CD4-positive, alpha-beta T cell (primary cell): ENCODE measurements at regions not wholly inside any gene's neighbourhood (a gene's known extent, or its start where the extent isn't known, plus 50 kb on each side); places are given as distances from the start of the nearest gene placed in this dataset.

ENCODE experiments used
- ATAC-seq: fragments of 200-7000 bp; cut with Tn5 transposase; one replicate; pipeline ENCODE4 v1.10.0; 2022; ENCODE audit warnings: mild to moderate bottlenecking; ENCODE audit not compliant: poor library complexity
- CTCF ChIA-PET: fragments of 350-600 bp; sonication (Branson Sonifier 250); formaldehyde crosslinking; loops from one replicate; lab custom pipeline; 2021; ENCODE audit warnings: antibody characterized with exemption, inconsistent platforms; lab: Charles Lee
- POLR2A ChIA-PET: fragments of 350-600 bp; sonication (Branson Sonifier 250); formaldehyde crosslinking; loops from one replicate; lab custom pipeline; 2021; ENCODE audit warnings: antibody characterized with exemption, inconsistent platforms; lab: Charles Lee
- DNase-seq, 14 experiments: peaks; one replicate each; pipeline ENCODE4 v3.0.0-alpha.2; 2013 to 2020; ENCODE audit warnings: mixed read lengths in 2 of 14
- H3K27ac ChIP-seq, 2 donors: one replicate each; pipeline versions ENCODE4 v1.5.1 to v1.7.0; 2013; ENCODE audit warnings: low read length in 2 of 2, low read depth in 1 of 2, mild to moderate bottlenecking in 1 of 2
- H3K27me3 ChIP-seq, 2 experiments: 1 replicate in 1 of 2; 2 replicates in 1 of 2; pipeline versions ENCODE4 v1.6.1 to v1.7.0; 2013; ENCODE audit warnings: low read length in 2 of 2, control low read depth in 1 of 2, mild to moderate bottlenecking in 1 of 2, moderate library complexity in 1 of 2; ENCODE audit not compliant: insufficient read depth in 2 of 2, control insufficient read depth in 1 of 2
- H3K36me3 ChIP-seq: one replicate; pipeline ENCODE4 v1.6.1; 2013; ENCODE audit warnings: low read length, control low read depth; ENCODE audit not compliant: insufficient read depth
- H3K4me1 ChIP-seq: one replicate; pipeline ENCODE4 v1.6.1; 2013; ENCODE audit warnings: low read length, control low read depth; ENCODE audit not compliant: insufficient read depth
- H3K4me3 ChIP-seq: one replicate; pipeline ENCODE4 v1.5.1; 2013; ENCODE audit warnings: mild to moderate bottlenecking, low read length, moderate library complexity
- H3K9me3 ChIP-seq, 2 experiments: 1 replicate in 1 of 2; 2 replicates in 1 of 2; pipeline versions ENCODE4 v1.6.1 to v1.7.0; 2013; ENCODE audit warnings: low read length in 2 of 2, mild to moderate bottlenecking in 2 of 2, control low read depth in 1 of 2, moderate library complexity in 1 of 2; ENCODE audit not compliant: control insufficient read depth in 1 of 2, insufficient read depth in 1 of 2
- H3K27ac Mint-ChIP-seq: one replicate; pipeline ENCODE4 v1.8.0; 2020; ENCODE audit warnings: mixed read lengths
- H3K27me3 Mint-ChIP-seq: one replicate; pipeline ENCODE4 v1.8.0; 2021; ENCODE audit warnings: mixed read lengths
- H3K36me3 Mint-ChIP-seq: one replicate; pipeline ENCODE4 v1.8.0; 2021; ENCODE audit warnings: low read depth, mixed read lengths
- H3K4me1 Mint-ChIP-seq: one replicate; pipeline ENCODE4 v1.8.0; 2021; ENCODE audit warnings: low read depth, mixed read lengths
- H3K4me3 Mint-ChIP-seq: one replicate; pipeline ENCODE4 v1.8.0; 2020; ENCODE audit warnings: mild to moderate bottlenecking, mixed read lengths
- H3K9me3 Mint-ChIP-seq: one replicate; pipeline ENCODE4 v1.8.0; 2020; ENCODE audit warnings: mixed read lengths
- intact Hi-C, 2 experiments: fragments of 100-400 bp; cut with DNase I in 1 of 2; cut with micrococcal nuclease in 1 of 2; formaldehyde crosslinking; loops; one replicate each; pipeline versions ENCODE4 v1.15.1 to v1.9.0; 2023 to 2025; cut with DNase I, micrococcal nuclease
- TF ChIP-seq, protein P1 (sequence below): fragments of 200-600 bp; IDR thresholded peaks from one replicate; pipeline ENCODE4 v1.8.0; 2022; ENCODE audit warnings: antibody characterized with exemption, mild to moderate bottlenecking

DNA sequence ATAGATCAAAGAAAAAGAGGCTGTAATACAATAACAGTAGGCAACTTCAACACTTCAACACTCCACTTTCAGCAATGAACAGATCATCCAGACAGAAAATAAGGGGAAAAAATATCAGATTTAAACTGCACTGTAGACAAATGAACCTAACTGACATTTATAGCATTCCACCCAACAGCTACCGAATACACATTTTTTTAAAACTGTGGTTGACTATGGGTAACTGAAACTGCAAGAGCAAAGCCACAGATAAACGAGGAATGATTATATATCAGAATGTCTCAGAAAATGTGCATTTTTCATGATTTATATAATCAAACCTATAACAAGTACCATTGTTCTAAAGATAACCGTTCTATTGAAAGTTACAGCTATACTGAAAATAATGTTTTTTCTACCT, 514.9 kb upstream of the DPPA4 start:
- H3K27ac Mint-ChIP-seq: no peak overlapping the region
- H3K36me3 Mint-ChIP-seq: peaks cover 17% of the 10 kb centered on the region
- peaks cover 17% of the 10 kb centered on the region for H3K4me1 Mint-ChIP-seq
- intact Hi-C loops: no loop called here
- ChIA-PET POLR2A (no interaction called here), CTCF (no interaction called here)
- Histone ChIP-seq H3K27me3 (no peaks in the 10 kb centered on the region), H3K4me3 (peak overlapping the region; percentile 11), H3K36me3 (no peaks in the 10 kb centered on the region), H3K4me1 (no peaks in the 10 kb centered on the region), H3K9me3 (peaks cover 9 to 27% of the 10 kb centered on the region in 2 experiments), H3K27ac (no peak overlapping the region)
- DNase-seq (peak in 1 of 14 experiments; percentile 18), ATAC-seq (no peak)
- TF ChIP-seq, protein P1, sequence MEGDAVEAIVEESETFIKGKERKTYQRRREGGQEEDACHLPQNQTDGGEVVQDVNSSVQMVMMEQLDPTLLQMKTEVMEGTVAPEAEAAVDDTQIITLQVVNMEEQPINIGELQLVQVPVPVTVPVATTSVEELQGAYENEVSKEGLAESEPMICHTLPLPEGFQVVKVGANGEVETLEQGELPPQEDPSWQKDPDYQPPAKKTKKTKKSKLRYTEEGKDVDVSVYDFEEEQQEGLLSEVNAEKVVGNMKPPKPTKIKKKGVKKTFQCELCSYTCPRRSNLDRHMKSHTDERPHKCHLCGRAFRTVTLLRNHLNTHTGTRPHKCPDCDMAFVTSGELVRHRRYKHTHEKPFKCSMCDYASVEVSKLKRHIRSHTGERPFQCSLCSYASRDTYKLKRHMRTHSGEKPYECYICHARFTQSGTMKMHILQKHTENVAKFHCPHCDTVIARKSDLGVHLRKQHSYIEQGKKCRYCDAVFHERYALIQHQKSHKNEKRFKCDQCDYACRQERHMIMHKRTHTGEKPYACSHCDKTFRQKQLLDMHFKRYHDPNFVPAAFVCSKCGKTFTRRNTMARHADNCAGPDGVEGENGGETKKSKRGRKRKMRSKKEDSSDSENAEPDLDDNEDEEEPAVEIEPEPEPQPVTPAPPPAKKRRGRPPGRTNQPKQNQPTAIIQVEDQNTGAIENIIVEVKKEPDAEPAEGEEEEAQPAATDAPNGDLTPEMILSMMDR: no peak
- peak overlapping the region; percentile 16 for H3K4me3 Mint-ChIP-seq
- H3K27me3 Mint-ChIP-seq: no peaks in the 10 kb centered on the region
- H3K9me3 Mint-ChIP-seq: peaks cover 20% of the 10 kb centered on the region

DNA sequence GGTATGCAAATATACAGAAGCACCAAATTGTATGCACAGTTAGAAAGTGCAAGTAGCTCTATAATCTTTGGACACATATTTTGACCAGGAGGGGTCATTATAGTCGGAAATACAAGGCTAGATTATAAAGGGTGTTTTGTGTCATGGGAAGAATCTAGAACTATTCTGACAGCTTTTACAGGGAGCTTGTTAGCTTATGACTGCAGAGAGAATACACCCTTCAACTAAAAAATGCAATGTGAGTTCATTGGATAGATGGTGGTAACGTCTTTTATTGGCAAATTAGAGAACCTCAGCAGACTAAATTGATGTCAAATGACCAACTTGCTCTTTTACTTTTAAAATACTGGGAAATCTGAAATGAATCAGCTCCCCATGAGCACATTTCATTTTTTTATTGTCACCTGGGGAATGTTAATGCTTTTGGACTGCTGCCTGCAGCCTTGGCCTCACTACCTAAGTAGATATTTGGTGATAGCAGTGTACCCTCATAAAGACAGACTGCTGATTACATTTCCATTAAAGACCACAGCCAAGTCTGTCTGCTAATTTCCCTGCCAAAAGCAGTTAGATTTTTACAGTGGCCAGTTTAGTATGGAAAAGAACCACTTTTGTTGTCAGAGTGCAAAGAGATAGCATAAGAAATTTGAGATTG, 515.9 kb upstream of the DPPA4 start:
- Mint-ChIP-seq H3K9me3 (peaks cover 19% of the 10 kb centered on the region), H3K4me3 (no peak overlapping the region), H3K4me1 (peaks cover 17% of the 10 kb centered on the region), H3K27ac (no peak overlapping the region), H3K27me3 (no peaks in the 10 kb centered on the region), H3K36me3 (peaks cover 12% of the 10 kb centered on the region)
- DNase-seq (no peak), ATAC-seq (no peak)
- Histone ChIP-seq H3K36me3 (no peaks in the 10 kb centered on the region), H3K27me3 (no peaks in the 10 kb centered on the region), H3K9me3 (peaks cover 9 to 27% of the 10 kb centered on the region in 2 experiments), H3K27ac (no peak overlapping the region), H3K4me1 (no peaks in the 10 kb centered on the region), H3K4me3 (no peak overlapping the region)
- TF ChIP-seq, protein P1: no peak
- ChIA-PET CTCF (no interaction called here), POLR2A (no interaction called here)
- intact Hi-C loops: no loop called here

DNA sequence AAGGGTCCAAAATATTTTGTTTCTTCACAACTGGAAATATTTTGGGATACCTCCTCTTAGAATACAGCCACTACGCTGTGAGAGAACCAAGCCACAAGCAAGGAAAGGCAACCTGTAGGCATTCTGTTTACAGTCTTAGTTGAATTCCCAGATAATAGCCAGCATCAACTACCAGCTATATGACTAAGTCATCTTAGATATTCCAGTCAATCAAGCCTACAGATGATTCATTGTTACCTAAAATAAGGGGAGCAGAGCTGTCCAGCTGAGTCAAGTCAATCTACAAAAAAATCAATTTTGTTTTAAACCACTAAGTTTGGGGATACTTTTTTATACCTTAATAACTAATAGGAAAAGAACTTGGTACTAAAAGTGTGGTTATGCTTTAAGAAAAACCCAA, 526.4 kb upstream of the DPPA4 start:
- no peaks in the 10 kb centered on the region for H3K9me3 ChIP-seq
- no peaks in the 10 kb centered on the region for H3K4me1 ChIP-seq
- CTCF ChIA-PET: no interaction called here
- Mint-ChIP-seq H3K4me3 (no peak overlapping the region), H3K27ac (no peak overlapping the region), H3K27me3 (no peaks in the 10 kb centered on the region), H3K4me1 (no peaks in the 10 kb centered on the region), H3K9me3 (peaks cover 7% of the 10 kb centered on the region), H3K36me3 (no peaks in the 10 kb centered on the region)
- no peak for DNase-seq
- POLR2A ChIA-PET: no interaction called here
- TF ChIP-seq, protein P1: no peak
- no peaks in the 10 kb centered on the region for H3K27me3 ChIP-seq
- H3K36me3 ChIP-seq: no peaks in the 10 kb centered on the region
- H3K4me3 ChIP-seq: no peak overlapping the region
- intact Hi-C loops: no loop called here
- no peak overlapping the region for H3K27ac ChIP-seq
- no peak for ATAC-seq
